Vagina (tissue), 2 donors: ENCODE measurements at regions not wholly inside any gene's neighbourhood (a gene's known extent, or its start where the extent isn't known, plus 50 kb on each side); places are given as distances from the start of the nearest gene placed in this dataset.

Source experiments
- CTCF ChIP-seq, 3 experiments: fragments of 450-650 bp in 2 of 3; fragments of 200-600 bp in 1 of 3; sonication (generic) in 1 of 3; IDR thresholded peaks; one replicate each; pipeline ENCODE4 v1.5.1; 2017 to 2019; ENCODE audit warnings: antibody characterized with exemption in 3 of 3, mild to moderate bottlenecking in 2 of 3, moderate library complexity in 2 of 3
- POLR2A ChIP-seq, 2 donors: fragments of 450-650 bp; IDR thresholded peaks; one replicate each; pipeline ENCODE4 v1.6.1; 2017; ENCODE audit warnings: antibody characterized with exemption in 2 of 2, mild to moderate bottlenecking in 2 of 2, moderate library complexity in 2 of 2

- TF ChIP-seq CTCF (IDR thresholded peaks at IDR 0.05) (no peak), POLR2A (IDR thresholded peaks at IDR 0.05) (no peak)
Measured at GRCh38 chr5:147098233-147098790, 136.5 kb upstream of the STK32A start.
